ENCODE measurements at regions not wholly inside any gene's neighbourhood (a gene's known extent, or its start where the extent isn't known, plus 50 kb on each side); places are given as distances from the start of the nearest gene placed in this dataset.

- Histone ChIP-seq H3K9me3 (ENCODE audit: insufficient read depth, low read depth) (no peaks in the 10 kb centered on the region), H2AFZ (no peak overlapping the region), H3K36me3 (ENCODE audit: low read depth) (no peaks in the 10 kb centered on the region), H3K4me2 (no peak overlapping the region), H3K27me3 (ENCODE audit: insufficient read depth, low read depth) (peaks cover 40% of the 10 kb centered on the region), H3K4me3 (no peak overlapping the region), H3K4me1 (replicated peaks; ENCODE audit: insufficient read depth) (no peaks in the 10 kb centered on the region), H3K79me2 (ENCODE audit: low read depth) (no peaks in the 10 kb centered on the region), H4K20me1 (ENCODE audit: insufficient read depth) (no peaks in the 10 kb centered on the region), H3K27ac (no peak overlapping the region), H3F3A (ENCODE audit: insufficient read depth, low read depth) (no peaks in the 10 kb centered on the region), H3K9me2 (ENCODE audit: insufficient read depth) (no peaks in the 10 kb centered on the region)
- intact Hi-C loops (cut with micrococcal nuclease; ENCODE audit: unreplicated experiment) = no loop called here
- BruUV-seq (replicated peaks) = no TSS peak
- no peak for DNase-seq
- ChIA-PET POLR2A (ENCODE audit: unreplicated experiment) (no interaction called here), CTCF (interaction anchor here (0.6 kb wide), 1 partner anchor 1417 kb away, joined by 11 read pairs; no protein-coding TSS in a partner anchor)
- no peak for TF ChIP-seq EZH2 (IDR thresholded peaks at IDR 0.05; ENCODE audit: low read depth)
- no peak for TF ChIP-seq CTCF (conservative IDR thresholded peaks at IDR 0.05)
Observed at GRCh38 chr2:129866391-129866790, 113.1 kb upstream of the RAB6C start.

- Histone ChIP-seq H3K4me2 (no peak overlapping the region), H3K36me3 (ENCODE audit: low read depth) (no peaks in the 10 kb centered on the region), H3K9me3 (ENCODE audit: insufficient read depth, low read depth) (no peaks in the 10 kb centered on the region), H3K27ac (no peak overlapping the region), H3K4me3 (no peak overlapping the region), H3K4me1 (replicated peaks; ENCODE audit: insufficient read depth) (no peaks in the 10 kb centered on the region), H3K79me2 (ENCODE audit: low read depth) (no peaks in the 10 kb centered on the region), H3F3A (ENCODE audit: insufficient read depth, low read depth) (no peaks in the 10 kb centered on the region), H3K9me2 (ENCODE audit: insufficient read depth) (no peaks in the 10 kb centered on the region), H2AFZ (no peak overlapping the region), H3K27me3 (ENCODE audit: insufficient read depth, low read depth) (peaks cover 36% of the 10 kb centered on the region), H4K20me1 (ENCODE audit: insufficient read depth) (no peaks in the 10 kb centered on the region)
- BruUV-seq (replicated peaks) = no TSS peak
- TF ChIP-seq CTCF (conservative IDR thresholded peaks at IDR 0.05) (no peak), EZH2 (IDR thresholded peaks at IDR 0.05; ENCODE audit: low read depth) (no peak)
- DNase-seq = no peak
- ChIA-PET CTCF (no interaction called here), POLR2A (ENCODE audit: unreplicated experiment) (no interaction called here)
- intact Hi-C loops (cut with micrococcal nuclease; ENCODE audit: unreplicated experiment) = no loop called here
Observed at GRCh38 chr2:129868151-129868550, 111.3 kb upstream of the RAB6C start.

- BruUV-seq (replicated peaks) = no TSS peak
- CTCF ChIA-PET = no interaction called here
- TF ChIP-seq EZH2 (IDR thresholded peaks at IDR 0.05; ENCODE audit: low read depth) = no peak
- no peak for TF ChIP-seq CTCF (conservative IDR thresholded peaks at IDR 0.05)
- Histone ChIP-seq H3K27ac (no peak overlapping the region), H3K4me3 (no peak overlapping the region), H3K9me2 (ENCODE audit: insufficient read depth) (no peaks in the 10 kb centered on the region), H3K4me1 (replicated peaks; ENCODE audit: insufficient read depth) (no peaks in the 10 kb centered on the region), H2AFZ (no peak overlapping the region), H3K79me2 (ENCODE audit: low read depth) (no peaks in the 10 kb centered on the region), H3F3A (ENCODE audit: insufficient read depth, low read depth) (no peaks in the 10 kb centered on the region), H3K36me3 (ENCODE audit: low read depth) (no peaks in the 10 kb centered on the region), H3K9me3 (ENCODE audit: insufficient read depth, low read depth) (no peaks in the 10 kb centered on the region), H3K4me2 (no peak overlapping the region), H3K27me3 (ENCODE audit: insufficient read depth, low read depth) (peaks cover 26% of the 10 kb centered on the region), H4K20me1 (ENCODE audit: insufficient read depth) (no peaks in the 10 kb centered on the region)
- intact Hi-C loops (cut with micrococcal nuclease; ENCODE audit: unreplicated experiment) = no loop called here
- POLR2A ChIA-PET (ENCODE audit: unreplicated experiment) = no interaction called here
- DNase-seq = no peak
Observed at GRCh38 chr2:129870685-129871241, 108.7 kb upstream of the RAB6C start.
